IPS-15b (cell line): ENCODE measurements at regions not wholly inside any gene's neighbourhood (a gene's known extent, or its start where the extent isn't known, plus 50 kb on each side); places are given as distances from the start of the nearest gene placed in this dataset.

Experiments used
- H3K27me3 ChIP-seq: one replicate; pipeline ENCODE4 v1.6.1; 2013; ENCODE audit warnings: low read length; ENCODE audit not compliant: control insufficient read depth, insufficient read depth
- H3K36me3 ChIP-seq: one replicate; pipeline ENCODE4 v1.6.1; 2013; ENCODE audit warnings: low read length; ENCODE audit not compliant: control insufficient read depth, insufficient read depth
- H3K4me1 ChIP-seq: one replicate; pipeline ENCODE4 v1.6.1; 2013; ENCODE audit warnings: mild to moderate bottlenecking, low read length; ENCODE audit not compliant: control insufficient read depth, insufficient read depth
- H3K4me3 ChIP-seq: one replicate; pipeline ENCODE4 v1.5.1; 2013; ENCODE audit warnings: low read depth, low read length
- H3K9ac ChIP-seq: one replicate; pipeline ENCODE4 v1.6.1; 2013; ENCODE audit warnings: low read depth, mild to moderate bottlenecking, low read length
- H3K9me3 ChIP-seq: one replicate; pipeline ENCODE4 v1.6.1; 2013; ENCODE audit warnings: mild to moderate bottlenecking, low read length; ENCODE audit not compliant: control insufficient read depth, insufficient read depth

GRCh38 chr3:74129611-74130010 lies 484.8 kb downstream of the CNTN3 start:
- Histone ChIP-seq H3K9ac (no peak overlapping the region), H3K4me3 (no peak overlapping the region), H3K36me3 (no peaks in the 10 kb centered on the region), H3K9me3 (no peaks in the 10 kb centered on the region), H3K27me3 (no peaks in the 10 kb centered on the region), H3K4me1 (peaks cover 2% of the 10 kb centered on the region)

DNA sequence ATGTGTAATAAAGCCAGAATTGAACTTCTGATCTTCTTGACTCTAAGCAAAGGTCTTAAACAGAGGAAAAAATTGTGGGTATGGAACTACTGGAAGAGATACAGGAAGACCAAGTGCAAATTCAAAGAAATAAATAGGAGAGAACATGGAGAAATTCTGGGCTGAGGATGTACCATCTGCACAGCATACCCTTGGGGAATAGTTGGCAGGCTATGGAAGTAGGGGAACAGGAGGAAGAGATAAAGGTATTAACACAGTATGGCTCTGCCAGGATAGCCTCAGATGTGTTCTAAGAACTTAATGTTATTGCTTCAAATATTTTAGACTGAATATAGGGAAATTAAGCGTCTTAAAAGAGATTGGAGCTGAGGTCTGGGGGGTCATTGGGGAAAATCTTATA lies 485.4 kb downstream of the CNTN3 start:
- Histone ChIP-seq H3K36me3 (no peaks in the 10 kb centered on the region), H3K9ac (no peak overlapping the region), H3K9me3 (no peaks in the 10 kb centered on the region), H3K4me3 (no peak overlapping the region), H3K27me3 (no peaks in the 10 kb centered on the region), H3K4me1 (peaks cover 2% of the 10 kb centered on the region)

DNA sequence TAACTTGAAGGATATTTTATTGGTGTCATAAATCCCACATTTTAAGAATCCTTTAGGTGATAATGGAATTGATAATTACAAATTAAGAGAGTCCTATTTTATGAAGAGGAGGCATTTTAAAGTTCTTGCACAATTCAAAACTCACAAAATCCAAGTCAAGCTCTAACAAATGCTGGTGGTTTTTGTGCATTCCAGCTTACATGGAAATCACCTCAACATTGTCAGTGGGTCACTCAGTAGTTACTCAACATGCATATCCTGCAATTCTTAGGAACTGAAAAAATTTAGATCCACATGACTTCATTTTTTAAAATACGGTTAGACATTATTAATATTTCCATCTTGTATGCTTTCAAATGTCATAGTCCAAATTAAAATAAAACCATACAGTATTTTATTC lies 487.2 kb downstream of the CNTN3 start:
- Histone ChIP-seq H3K27me3 (no peaks in the 10 kb centered on the region), H3K9ac (no peak overlapping the region), H3K4me3 (no peak overlapping the region), H3K4me1 (peaks cover 2% of the 10 kb centered on the region), H3K36me3 (no peaks in the 10 kb centered on the region), H3K9me3 (no peaks in the 10 kb centered on the region)

GRCh38 chr3:74124782-74125181 lies 489.7 kb downstream of the CNTN3 start:
- Histone ChIP-seq H3K9ac (no peak overlapping the region), H3K9me3 (no peaks in the 10 kb centered on the region), H3K27me3 (no peaks in the 10 kb centered on the region), H3K4me1 (no peaks in the 10 kb centered on the region), H3K4me3 (no peak overlapping the region), H3K36me3 (no peaks in the 10 kb centered on the region)

GRCh38 chr3:74122281-74122680 lies 492.2 kb downstream of the CNTN3 start:
- Histone ChIP-seq H3K9me3 (no peaks in the 10 kb centered on the region), H3K4me3 (no peak overlapping the region), H3K4me1 (no peaks in the 10 kb centered on the region), H3K27me3 (no peaks in the 10 kb centered on the region), H3K36me3 (no peaks in the 10 kb centered on the region), H3K9ac (no peak overlapping the region)

DNA sequence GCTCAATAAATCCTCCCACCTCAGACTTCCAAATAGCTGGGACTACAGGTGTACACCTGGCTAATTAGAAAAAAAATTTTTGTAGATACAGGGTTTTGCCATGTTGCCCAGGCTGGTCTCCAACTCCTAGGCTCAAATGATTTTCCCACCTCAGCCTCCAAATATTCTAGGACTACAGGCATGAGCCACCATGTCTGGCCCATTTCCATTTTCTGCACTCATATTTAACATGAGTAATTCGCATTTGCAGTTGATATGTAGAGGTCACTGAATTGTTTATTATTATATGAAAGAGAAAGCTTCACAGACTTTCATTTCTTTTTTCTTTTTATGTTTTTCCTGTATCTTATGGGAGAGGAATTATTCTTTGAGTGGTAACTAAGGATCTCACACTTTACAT lies 492.7 kb downstream of the CNTN3 start:
- Histone ChIP-seq H3K4me1 (no peaks in the 10 kb centered on the region), H3K4me3 (no peak overlapping the region), H3K9ac (no peak overlapping the region), H3K27me3 (no peaks in the 10 kb centered on the region), H3K9me3 (no peaks in the 10 kb centered on the region), H3K36me3 (no peaks in the 10 kb centered on the region)

DNA sequence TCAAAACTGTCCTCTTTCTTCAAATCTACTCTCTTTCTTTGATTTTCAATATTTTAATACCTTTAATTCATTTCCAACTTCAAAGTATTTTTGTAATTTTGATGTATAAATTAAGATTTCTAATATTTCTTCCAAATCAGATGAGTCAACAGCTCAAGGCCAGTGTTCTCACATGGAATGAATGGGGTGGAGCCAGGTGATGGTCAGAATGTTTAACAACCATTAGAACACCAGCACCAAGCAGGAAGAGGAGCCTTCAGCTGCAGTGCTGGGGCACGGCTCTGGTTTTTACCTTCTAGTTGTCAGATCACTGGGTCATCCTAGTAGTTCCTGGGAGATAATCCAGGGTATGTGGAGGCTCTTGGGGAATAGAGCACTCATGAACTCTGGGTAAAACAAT lies 494.5 kb upstream of the PDZRN3 start:
- H3K4me1 ChIP-seq, result peaks cover 3% of the 10 kb centered on the region
- no peaks in the 10 kb centered on the region for H3K9me3 ChIP-seq
- no peak overlapping the region for H3K4me3 ChIP-seq
- no peaks in the 10 kb centered on the region for H3K27me3 ChIP-seq
- no peaks in the 10 kb centered on the region for H3K36me3 ChIP-seq
- no peak overlapping the region for H3K9ac ChIP-seq

DNA sequence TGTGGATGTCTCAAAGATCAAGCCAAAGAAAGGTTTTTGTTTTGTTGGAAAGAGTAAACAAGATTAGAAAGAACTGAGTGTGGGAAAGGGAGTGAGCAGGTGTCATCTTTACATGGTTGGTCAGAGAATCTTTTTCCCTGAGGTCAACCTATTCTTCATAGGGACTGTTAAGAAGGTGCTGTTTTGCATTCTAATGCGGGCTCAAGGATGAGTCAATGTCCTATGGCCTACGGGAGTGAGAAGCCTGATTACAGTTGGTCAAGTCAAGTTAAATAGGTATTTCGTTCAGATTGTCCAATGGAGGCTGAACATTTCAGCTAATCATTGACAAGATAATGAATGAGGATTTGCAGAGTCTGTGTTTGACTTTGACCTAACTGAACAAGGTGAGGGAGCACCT lies 491.2 kb upstream of the PDZRN3 start:
- Histone ChIP-seq H3K9ac (no peak overlapping the region), H3K9me3 (no peaks in the 10 kb centered on the region), H3K4me1 (peaks cover 3% of the 10 kb centered on the region), H3K27me3 (no peaks in the 10 kb centered on the region), H3K4me3 (no peak overlapping the region), H3K36me3 (no peaks in the 10 kb centered on the region)

- Histone ChIP-seq H3K9me3 (no peaks in the 10 kb centered on the region), H3K9ac (no peak overlapping the region), H3K27me3 (no peaks in the 10 kb centered on the region), H3K4me1 (no peaks in the 10 kb centered on the region), H3K4me3 (no peak overlapping the region), H3K36me3 (no peaks in the 10 kb centered on the region)
These were observed 482.7 kb upstream of the PDZRN3 start for GRCh38 chr3:74107451-74107850.

- no peaks in the 10 kb centered on the region for H3K4me1 ChIP-seq
- no peaks in the 10 kb centered on the region for H3K27me3 ChIP-seq
- no peak overlapping the region for H3K9ac ChIP-seq
- H3K36me3 ChIP-seq, result no peaks in the 10 kb centered on the region
- H3K9me3 ChIP-seq, result no peaks in the 10 kb centered on the region
- no peak overlapping the region for H3K4me3 ChIP-seq
These were observed 482.2 kb upstream of the PDZRN3 start for GRCh38 chr3:74106925-74107324.

- Histone ChIP-seq H3K4me3 (no peak overlapping the region), H3K36me3 (no peaks in the 10 kb centered on the region), H3K4me1 (no peaks in the 10 kb centered on the region), H3K9me3 (no peaks in the 10 kb centered on the region), H3K9ac (no peak overlapping the region), H3K27me3 (no peaks in the 10 kb centered on the region)
These were observed 466.5 kb upstream of the PDZRN3 start for GRCh38 chr3:74091204-74091603.

DNA sequence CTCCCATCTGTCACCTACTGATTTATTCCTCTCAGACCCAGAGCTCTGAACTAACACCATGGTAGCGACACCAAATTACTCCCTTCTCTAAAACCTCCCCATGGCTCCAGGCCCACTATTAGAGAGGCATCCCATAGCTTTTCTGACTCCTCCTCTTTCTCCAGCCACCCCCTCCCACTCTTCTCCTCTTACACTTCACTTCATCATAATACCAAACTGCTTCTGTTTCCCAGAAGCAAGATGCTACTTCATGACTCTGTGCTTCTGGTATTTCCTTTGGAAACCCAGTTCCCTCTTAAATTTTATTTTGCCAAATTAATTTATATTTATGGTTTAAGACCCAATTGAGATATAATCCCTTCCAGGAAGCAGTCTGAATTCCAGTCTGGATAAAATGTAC lies 465.1 kb upstream of the PDZRN3 start:
- Histone ChIP-seq H3K9ac (no peak overlapping the region), H3K4me3 (no peak overlapping the region), H3K4me1 (no peaks in the 10 kb centered on the region), H3K9me3 (no peaks in the 10 kb centered on the region), H3K36me3 (no peaks in the 10 kb centered on the region), H3K27me3 (no peaks in the 10 kb centered on the region)

DNA sequence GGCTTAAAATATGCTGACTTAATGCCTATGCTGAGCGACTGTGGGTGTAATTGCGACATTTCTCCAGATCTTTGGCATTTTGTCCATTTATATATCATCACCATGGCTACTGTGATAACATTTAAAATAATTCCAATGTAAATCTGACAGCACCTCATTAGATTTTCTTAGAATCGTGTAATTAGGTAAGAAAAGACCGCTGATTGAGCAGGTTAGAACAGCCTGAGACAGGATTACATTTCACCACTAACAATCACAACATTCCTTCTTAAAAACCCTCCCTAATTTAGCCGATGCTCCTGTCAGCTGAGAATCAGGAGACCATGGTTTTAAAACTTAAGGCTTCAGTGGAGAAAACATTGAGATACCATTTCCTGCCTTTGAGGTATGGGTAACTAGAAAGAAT lies 455.3 kb upstream of the PDZRN3 start:
- no peaks in the 10 kb centered on the region for H3K36me3 ChIP-seq
- no peak overlapping the region for H3K4me3 ChIP-seq
- no peaks in the 10 kb centered on the region for H3K9me3 ChIP-seq
- no peak overlapping the region for H3K9ac ChIP-seq
- no peaks in the 10 kb centered on the region for H3K27me3 ChIP-seq
- H3K4me1 ChIP-seq, result no peaks in the 10 kb centered on the region
